ENCODE measurements at regions not wholly inside any gene's neighbourhood (a gene's known extent, or its start where the extent isn't known, plus 50 kb on each side); places are given as distances from the start of the nearest gene placed in this dataset.

DNA sequence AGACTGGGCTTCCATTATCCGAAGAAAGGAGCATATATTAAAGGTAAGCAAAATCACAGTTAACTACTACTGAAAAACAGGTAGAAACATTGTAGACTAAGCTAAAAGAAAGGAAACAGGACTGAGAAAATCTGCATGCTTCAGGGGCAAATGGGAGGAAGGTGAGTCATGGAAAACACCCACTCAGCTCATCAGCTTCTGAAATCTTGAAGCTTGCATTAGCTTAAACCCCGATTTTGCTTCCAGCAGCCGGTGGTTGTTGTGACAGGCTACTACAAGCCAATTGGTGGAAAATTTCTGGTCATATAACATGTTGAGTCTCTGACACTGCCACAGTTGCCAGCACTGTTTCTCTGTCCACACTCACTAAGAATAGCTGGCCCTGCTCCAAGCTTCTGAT is 179.6 kb upstream of the PUM3 start:
- Histone ChIP-seq H3F3A (replicated peaks; ENCODE audit: insufficient read depth) (no peaks in the 10 kb centered on the region), H3K4me2 (no peak overlapping the region), H3K4me3 (ENCODE audit: low read depth in 2 of 2, low read length in 1 of 2) (no peak overlapping the region), H4K20me1 (ENCODE audit: insufficient read depth) (no peaks in the 10 kb centered on the region), H3K79me2 (ENCODE audit: insufficient read depth) (no peaks in the 10 kb centered on the region), H3K9me3 (no peaks in the 10 kb centered on the region), H3K27me3 (ENCODE audit: insufficient read depth) (no peaks in the 10 kb centered on the region), H2AFZ (ENCODE audit: low read depth) (no peak overlapping the region), H3K9ac (no peak overlapping the region), H3K4me1 (ENCODE audit: control insufficient read depth in 1 of 2, insufficient read depth in 2 of 2, low read depth in 1 of 2, low read length in 1 of 2) (no peaks in the 10 kb centered on the region), H3K9me2 (no peaks in the 10 kb centered on the region), H3K27ac (ENCODE audit: low read depth in 2 of 2, low read length in 1 of 2) (no peak overlapping the region), H3K36me3 (replicated peaks in 1 of 2; ENCODE audit: control insufficient read depth in 1 of 2, insufficient read depth in 2 of 2, low read length in 1 of 2) (no peaks in the 10 kb centered on the region)
- DNase-seq, result no peak
- ChIA-PET POLR2A (no interaction called here), CTCF (no interaction called here)
- WGBS (ENCODE audit: low lambda C conversion rate), result 5% methylated on average over 3 of the region's 3 CpGs
- TF ChIP-seq POLR2AphosphoS5 (IDR thresholded peaks at IDR 0.05; ENCODE audit: low read depth, low read length) (no peak), TAF1 (IDR thresholded peaks at IDR 0.05; ENCODE audit: borderline replicate concordance, low read depth, low read length) (no peak), SMC3 (IDR thresholded peaks at IDR 0.05; ENCODE audit: low read depth, low read length) (no peak), MXI1 (IDR thresholded peaks at IDR 0.05; ENCODE audit: low read depth, low read length) (no peak), RFX5 (IDR thresholded peaks at IDR 0.05; ENCODE audit: low read length) (no peak), CHD2 (IDR thresholded peaks at IDR 0.05; ENCODE audit: low read length, partially characterized antibody) (no peak), JUND (IDR thresholded peaks at IDR 0.05) (no peak), FOSL2 (IDR thresholded peaks at IDR 0.05; ENCODE audit: borderline replicate concordance, low read depth) (no peak), GATA2 (CRISPR knock-in tag; IDR thresholded peaks at IDR 0.05) (no peak), NFIC (IDR thresholded peaks at IDR 0.05; ENCODE audit: borderline replicate concordance) (no peak), TEAD4 (IDR thresholded peaks at IDR 0.05; ENCODE audit: borderline replicate concordance, insufficient read depth) (no peak), FOXJ3 (CRISPR knock-in tag; IDR thresholded peaks at IDR 0.05) (no peak), SIN3A (IDR thresholded peaks at IDR 0.05; ENCODE audit: borderline replicate concordance, low read depth, low read length) (no peak), MEF2A (IDR thresholded peaks at IDR 0.05; ENCODE audit: borderline replicate concordance, low read depth) (no peak)
- TF ChIP-seq, protein P1, sequence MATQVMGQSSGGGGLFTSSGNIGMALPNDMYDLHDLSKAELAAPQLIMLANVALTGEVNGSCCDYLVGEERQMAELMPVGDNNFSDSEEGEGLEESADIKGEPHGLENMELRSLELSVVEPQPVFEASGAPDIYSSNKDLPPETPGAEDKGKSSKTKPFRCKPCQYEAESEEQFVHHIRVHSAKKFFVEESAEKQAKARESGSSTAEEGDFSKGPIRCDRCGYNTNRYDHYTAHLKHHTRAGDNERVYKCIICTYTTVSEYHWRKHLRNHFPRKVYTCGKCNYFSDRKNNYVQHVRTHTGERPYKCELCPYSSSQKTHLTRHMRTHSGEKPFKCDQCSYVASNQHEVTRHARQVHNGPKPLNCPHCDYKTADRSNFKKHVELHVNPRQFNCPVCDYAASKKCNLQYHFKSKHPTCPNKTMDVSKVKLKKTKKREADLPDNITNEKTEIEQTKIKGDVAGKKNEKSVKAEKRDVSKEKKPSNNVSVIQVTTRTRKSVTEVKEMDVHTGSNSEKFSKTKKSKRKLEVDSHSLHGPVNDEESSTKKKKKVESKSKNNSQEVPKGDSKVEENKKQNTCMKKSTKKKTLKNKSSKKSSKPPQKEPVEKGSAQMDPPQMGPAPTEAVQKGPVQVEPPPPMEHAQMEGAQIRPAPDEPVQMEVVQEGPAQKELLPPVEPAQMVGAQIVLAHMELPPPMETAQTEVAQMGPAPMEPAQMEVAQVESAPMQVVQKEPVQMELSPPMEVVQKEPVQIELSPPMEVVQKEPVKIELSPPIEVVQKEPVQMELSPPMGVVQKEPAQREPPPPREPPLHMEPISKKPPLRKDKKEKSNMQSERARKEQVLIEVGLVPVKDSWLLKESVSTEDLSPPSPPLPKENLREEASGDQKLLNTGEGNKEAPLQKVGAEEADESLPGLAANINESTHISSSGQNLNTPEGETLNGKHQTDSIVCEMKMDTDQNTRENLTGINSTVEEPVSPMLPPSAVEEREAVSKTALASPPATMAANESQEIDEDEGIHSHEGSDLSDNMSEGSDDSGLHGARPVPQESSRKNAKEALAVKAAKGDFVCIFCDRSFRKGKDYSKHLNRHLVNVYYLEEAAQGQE (IDR thresholded peaks at IDR 0.05; ENCODE audit: low read depth, low read length), result no peak
- TF ChIP-seq, protein P2, sequence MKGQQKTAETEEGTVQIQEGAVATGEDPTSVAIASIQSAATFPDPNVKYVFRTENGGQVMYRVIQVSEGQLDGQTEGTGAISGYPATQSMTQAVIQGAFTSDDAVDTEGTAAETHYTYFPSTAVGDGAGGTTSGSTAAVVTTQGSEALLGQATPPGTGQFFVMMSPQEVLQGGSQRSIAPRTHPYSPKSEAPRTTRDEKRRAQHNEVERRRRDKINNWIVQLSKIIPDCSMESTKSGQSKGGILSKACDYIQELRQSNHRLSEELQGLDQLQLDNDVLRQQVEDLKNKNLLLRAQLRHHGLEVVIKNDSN (IDR thresholded peaks at IDR 0.05; ENCODE audit: borderline replicate concordance, low read depth), result no peak
- TF ChIP-seq, protein P3, sequence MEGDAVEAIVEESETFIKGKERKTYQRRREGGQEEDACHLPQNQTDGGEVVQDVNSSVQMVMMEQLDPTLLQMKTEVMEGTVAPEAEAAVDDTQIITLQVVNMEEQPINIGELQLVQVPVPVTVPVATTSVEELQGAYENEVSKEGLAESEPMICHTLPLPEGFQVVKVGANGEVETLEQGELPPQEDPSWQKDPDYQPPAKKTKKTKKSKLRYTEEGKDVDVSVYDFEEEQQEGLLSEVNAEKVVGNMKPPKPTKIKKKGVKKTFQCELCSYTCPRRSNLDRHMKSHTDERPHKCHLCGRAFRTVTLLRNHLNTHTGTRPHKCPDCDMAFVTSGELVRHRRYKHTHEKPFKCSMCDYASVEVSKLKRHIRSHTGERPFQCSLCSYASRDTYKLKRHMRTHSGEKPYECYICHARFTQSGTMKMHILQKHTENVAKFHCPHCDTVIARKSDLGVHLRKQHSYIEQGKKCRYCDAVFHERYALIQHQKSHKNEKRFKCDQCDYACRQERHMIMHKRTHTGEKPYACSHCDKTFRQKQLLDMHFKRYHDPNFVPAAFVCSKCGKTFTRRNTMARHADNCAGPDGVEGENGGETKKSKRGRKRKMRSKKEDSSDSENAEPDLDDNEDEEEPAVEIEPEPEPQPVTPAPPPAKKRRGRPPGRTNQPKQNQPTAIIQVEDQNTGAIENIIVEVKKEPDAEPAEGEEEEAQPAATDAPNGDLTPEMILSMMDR (IDR thresholded peaks at IDR 0.05), result no peak

Measured in SK-N-SH (cell line).